ENCODE measurements at regions not wholly inside any gene's neighbourhood (a gene's known extent, or its start where the extent isn't known, plus 50 kb on each side); places are given as distances from the start of the nearest gene placed in this dataset.

GRCh38 chr7:41139789-41140188, 563.1 kb downstream of the INHBA start:
- TF ChIP-seq CTCF (IDR thresholded peaks at IDR 0.05), result no peak
- Mint-ChIP-seq H3K36me3 (ENCODE audit: low read depth) (no peaks in the 10 kb centered on the region), H3K4me1 (ENCODE audit: low read depth) (peaks cover 3% of the 10 kb centered on the region)

GRCh38 chr7:41136551-41136950, 566.3 kb downstream of the INHBA start:
- Mint-ChIP-seq H3K27ac (ENCODE audit: unreplicated experiment) (no peak overlapping the region), H3K36me3 (ENCODE audit: low read depth) (no peaks in the 10 kb centered on the region), H3K9me3 (ENCODE audit: low read depth) (no peaks in the 10 kb centered on the region), H3K4me1 (ENCODE audit: low read depth) (peaks cover 14% of the 10 kb centered on the region), H3K4me3 (ENCODE audit: unreplicated experiment) (no peak overlapping the region), H3K27me3 (ENCODE audit: low read depth) (no peaks in the 10 kb centered on the region)
- no peak for DNase-seq (ENCODE audit: low spot score)
- no peak for TF ChIP-seq CTCF (IDR thresholded peaks at IDR 0.05)

More at GRCh38 chr7:41139789-41140188, 563.1 kb downstream of the INHBA start:
- no peak overlapping the region for H3K4me3 Mint-ChIP-seq (ENCODE audit: unreplicated experiment)
- no peaks in the 10 kb centered on the region for H3K27me3 Mint-ChIP-seq (ENCODE audit: low read depth)
- no peak for DNase-seq (ENCODE audit: low spot score)
- H3K9me3 Mint-ChIP-seq (ENCODE audit: low read depth), result no peaks in the 10 kb centered on the region
- no peak overlapping the region for H3K27ac Mint-ChIP-seq (ENCODE audit: unreplicated experiment)

- Mint-ChIP-seq H3K36me3 (ENCODE audit: low read depth) (no peaks in the 10 kb centered on the region), H3K4me3 (ENCODE audit: unreplicated experiment) (no peak overlapping the region), H3K27ac (ENCODE audit: unreplicated experiment) (no peak overlapping the region), H3K4me1 (ENCODE audit: low read depth) (peaks cover 14% of the 10 kb centered on the region), H3K9me3 (ENCODE audit: low read depth) (no peaks in the 10 kb centered on the region), H3K27me3 (ENCODE audit: low read depth) (no peaks in the 10 kb centered on the region)
- peak; percentile 81 for DNase-seq (ENCODE audit: low spot score)
- no peak for TF ChIP-seq CTCF (IDR thresholded peaks at IDR 0.05)
Measured at GRCh38 chr7:41135511-41135910, 567.4 kb downstream of the INHBA start.

GRCh38 chr7:41134300-41135255, 568.3 kb downstream of the INHBA start:
- no peaks in the 10 kb centered on the region for H3K9me3 Mint-ChIP-seq (ENCODE audit: low read depth)
- H3K27me3 Mint-ChIP-seq (ENCODE audit: low read depth), result no peaks in the 10 kb centered on the region
- H3K4me1 Mint-ChIP-seq (ENCODE audit: low read depth), result peaks cover 14% of the 10 kb centered on the region
- no peak overlapping the region for H3K4me3 Mint-ChIP-seq (ENCODE audit: unreplicated experiment)
- H3K27ac Mint-ChIP-seq (ENCODE audit: unreplicated experiment), result no peak overlapping the region
- no peak for DNase-seq (ENCODE audit: low spot score)
- no peaks in the 10 kb centered on the region for H3K36me3 Mint-ChIP-seq (ENCODE audit: low read depth)
- TF ChIP-seq CTCF (IDR thresholded peaks at IDR 0.05), result no peak

- H3K27me3 Mint-ChIP-seq (ENCODE audit: low read depth), result no peaks in the 10 kb centered on the region
Measured at GRCh38 chr7:41133690-41134299, 569.1 kb downstream of the INHBA start.

More at GRCh38 chr7:41133690-41134299, 569.1 kb downstream of the INHBA start:
- H3K4me3 Mint-ChIP-seq (ENCODE audit: unreplicated experiment), result no peak overlapping the region
- no peak overlapping the region for H3K27ac Mint-ChIP-seq (ENCODE audit: unreplicated experiment)
- H3K36me3 Mint-ChIP-seq (ENCODE audit: low read depth), result no peaks in the 10 kb centered on the region
- no peak for TF ChIP-seq CTCF (IDR thresholded peaks at IDR 0.05)
- H3K4me1 Mint-ChIP-seq (ENCODE audit: low read depth), result peaks cover 14% of the 10 kb centered on the region
- DNase-seq (ENCODE audit: low spot score), result no peak
- H3K9me3 Mint-ChIP-seq (ENCODE audit: low read depth), result no peaks in the 10 kb centered on the region
